GM21367 (cell line): ENCODE measurements at regions not wholly inside any gene's neighbourhood (a gene's known extent, or its start where the extent isn't known, plus 50 kb on each side); places are given as distances from the start of the nearest gene placed in this dataset.
"Not testable (repeated sequence)": the region's sequence is repeated elsewhere in the genome, so short reads cannot be mapped to it uniquely, and the experiment has no call there.

Experiments used
- ATAC-seq: cut with Tn5 transposase; IDR thresholded peaks from one replicate; pipeline ENCODE4 v1.9.1; 2021; ENCODE audit not compliant: unreplicated experiment

GRCh38 chr2:31664949-31665724 lies 84.4 kb upstream of the SRD5A2 start:
- ATAC-seq = no peak

- ATAC-seq = no peak
Measured at GRCh38 chr2:31660812-31661335, 80.1 kb upstream of the SRD5A2 start.

- ATAC-seq = no peak
Measured at GRCh38 chr2:31660165-31660564, 79.4 kb upstream of the SRD5A2 start.

GRCh38 chr2:31654241-31654640 lies 73.5 kb upstream of the SRD5A2 start:
- no peak for ATAC-seq

GRCh38 chr2:31651736-31652135 lies 71.0 kb upstream of the SRD5A2 start:
- ATAC-seq = no peak

GRCh38 chr2:31651267-31651666 lies 70.5 kb upstream of the SRD5A2 start:
- ATAC-seq = no peak

GRCh38 chr2:31644551-31644950 lies 63.8 kb upstream of the SRD5A2 start:
- no peak for ATAC-seq

- no peak for ATAC-seq
Measured at GRCh38 chr2:31642707-31643106, 62.0 kb upstream of the SRD5A2 start.

- ATAC-seq = not testable (repeated sequence)
Measured at GRCh38 chr2:31632201-31632600, 51.5 kb upstream of the SRD5A2 start.
